ENCODE measurements at regions not wholly inside any gene's neighbourhood (a gene's known extent, or its start where the extent isn't known, plus 50 kb on each side); places are given as distances from the start of the nearest gene placed in this dataset.
"Not testable (repeated sequence)": the region's sequence is repeated elsewhere in the genome, so short reads cannot be mapped to it uniquely, and the experiment has no call there.

DNA sequence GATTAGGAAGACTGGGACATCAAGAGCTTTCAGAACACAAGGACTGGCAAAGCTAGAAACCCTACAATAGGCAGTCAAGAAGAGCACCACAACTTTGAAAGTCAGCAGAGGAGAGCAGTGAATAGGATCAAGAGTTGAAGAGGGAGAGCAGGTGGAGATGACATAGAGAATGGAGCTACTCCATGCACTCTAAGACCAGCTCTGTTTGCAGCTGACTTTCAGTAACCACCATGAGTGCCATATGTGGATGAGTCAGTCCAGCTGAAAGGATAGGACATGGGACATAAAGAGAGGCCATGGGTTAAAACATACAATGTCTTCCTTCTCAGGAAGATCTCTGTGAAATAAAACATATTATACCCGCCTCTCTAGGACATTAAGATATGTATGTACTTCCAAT, 289.1 kb upstream of the KLF4 start:
- intact Hi-C loops (cut with DNase I; ENCODE audit: low total_unique reads): loop anchor here (10.0 kb wide), 1 partner anchor 1496 kb away; no protein-coding TSS in a partner anchor
- H3K4me3 ChIP-seq: no peak overlapping the region

DNA sequence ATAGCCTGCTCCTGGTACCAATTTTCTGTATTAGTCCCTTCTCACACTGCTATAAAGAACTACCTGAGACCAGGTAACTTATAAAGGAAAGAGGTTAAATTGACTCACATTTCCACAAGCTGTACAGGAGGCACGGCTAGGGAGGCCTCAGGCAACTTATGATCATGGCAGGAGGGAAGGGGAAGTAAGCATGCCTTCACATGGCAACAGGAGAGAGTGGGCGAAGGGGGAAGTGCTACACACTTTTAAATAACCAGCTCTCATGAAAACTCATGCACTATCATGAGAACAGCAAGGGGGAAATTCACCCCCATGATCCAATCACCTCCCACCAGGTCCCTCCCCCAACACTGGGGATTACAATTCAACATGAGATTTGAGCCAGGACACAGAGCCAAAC, 284.5 kb upstream of the KLF4 start:
- H3K4me1 ChIP-seq, H3K27me3 ChIP-seq, H3K9me3 ChIP-seq, H3K4me3 ChIP-seq, DNase-seq, H3K36me3 ChIP-seq, H3K27ac ChIP-seq: not testable (repeated sequence)
- intact Hi-C loops (cut with DNase I; ENCODE audit: low total_unique reads): loop anchor here (10.0 kb wide), 1 partner anchor 1501 kb away; no protein-coding TSS in a partner anchor

More for the DNA sequence above, 289.1 kb upstream of the KLF4 start:
- TF ChIP-seq, protein P1, sequence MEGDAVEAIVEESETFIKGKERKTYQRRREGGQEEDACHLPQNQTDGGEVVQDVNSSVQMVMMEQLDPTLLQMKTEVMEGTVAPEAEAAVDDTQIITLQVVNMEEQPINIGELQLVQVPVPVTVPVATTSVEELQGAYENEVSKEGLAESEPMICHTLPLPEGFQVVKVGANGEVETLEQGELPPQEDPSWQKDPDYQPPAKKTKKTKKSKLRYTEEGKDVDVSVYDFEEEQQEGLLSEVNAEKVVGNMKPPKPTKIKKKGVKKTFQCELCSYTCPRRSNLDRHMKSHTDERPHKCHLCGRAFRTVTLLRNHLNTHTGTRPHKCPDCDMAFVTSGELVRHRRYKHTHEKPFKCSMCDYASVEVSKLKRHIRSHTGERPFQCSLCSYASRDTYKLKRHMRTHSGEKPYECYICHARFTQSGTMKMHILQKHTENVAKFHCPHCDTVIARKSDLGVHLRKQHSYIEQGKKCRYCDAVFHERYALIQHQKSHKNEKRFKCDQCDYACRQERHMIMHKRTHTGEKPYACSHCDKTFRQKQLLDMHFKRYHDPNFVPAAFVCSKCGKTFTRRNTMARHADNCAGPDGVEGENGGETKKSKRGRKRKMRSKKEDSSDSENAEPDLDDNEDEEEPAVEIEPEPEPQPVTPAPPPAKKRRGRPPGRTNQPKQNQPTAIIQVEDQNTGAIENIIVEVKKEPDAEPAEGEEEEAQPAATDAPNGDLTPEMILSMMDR (IDR thresholded peaks at IDR 0.05): no peak
- no peaks in the 10 kb centered on the region for H3K27me3 ChIP-seq
- DNase-seq: no peak
- no peaks in the 10 kb centered on the region for H3K9me3 ChIP-seq
- H3K36me3 ChIP-seq: no peaks in the 10 kb centered on the region
- no peaks in the 10 kb centered on the region for H3K4me1 ChIP-seq
- H3K27ac ChIP-seq: no peak overlapping the region

DNA sequence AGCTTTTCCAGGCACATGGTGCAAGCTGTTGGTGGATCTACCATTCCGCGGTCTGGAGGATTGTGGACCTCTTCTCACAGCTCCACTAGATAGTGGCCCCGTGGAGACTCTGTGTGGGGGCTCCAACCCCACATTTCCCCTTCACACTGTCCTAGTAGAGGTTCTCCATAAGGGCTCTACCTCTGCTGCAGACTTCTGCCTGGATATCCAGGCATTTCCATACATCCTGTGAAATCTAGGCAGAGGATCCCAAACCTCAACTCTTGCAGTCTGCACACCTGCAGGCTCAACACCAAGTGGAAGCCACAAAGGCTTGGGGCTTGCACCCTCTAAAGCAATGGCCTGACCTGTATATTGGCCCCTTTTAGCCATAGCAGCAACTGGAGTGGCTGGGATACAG, 283.4 kb upstream of the KLF4 start:
- no peaks in the 10 kb centered on the region for H3K4me1 ChIP-seq
- no peak overlapping the region for H3K27ac ChIP-seq
- no peaks in the 10 kb centered on the region for H3K27me3 ChIP-seq
- no peaks in the 10 kb centered on the region for H3K9me3 ChIP-seq
- no peak overlapping the region for H3K4me3 ChIP-seq
- TF ChIP-seq, protein P1 (IDR thresholded peaks at IDR 0.05): no peak
- no peak for DNase-seq
- no peaks in the 10 kb centered on the region for H3K36me3 ChIP-seq
- intact Hi-C loops (cut with DNase I; ENCODE audit: low total_unique reads): loop anchor here (10.0 kb wide), 1 partner anchor 1502 kb away; no protein-coding TSS in a partner anchor

GRCh38 chr9:107770716-107771115, 281.1 kb upstream of the KLF4 start:
- intact Hi-C loops (cut with DNase I; ENCODE audit: low total_unique reads): loop anchor here (10.0 kb wide), 1 partner anchor 1504 kb away; no protein-coding TSS in a partner anchor
- Histone ChIP-seq H3K4me3 (no peak overlapping the region), H3K27me3 (no peaks in the 10 kb centered on the region), H3K27ac (no peak overlapping the region), H3K36me3 (no peaks in the 10 kb centered on the region), H3K4me1 (no peaks in the 10 kb centered on the region), H3K9me3 (no peaks in the 10 kb centered on the region)
- no peak for DNase-seq
- TF ChIP-seq, protein P1 (IDR thresholded peaks at IDR 0.05): no peak

GRCh38 chr9:107768224-107768623, 278.7 kb upstream of the KLF4 start:
- no peaks in the 10 kb centered on the region for H3K27me3 ChIP-seq
- H3K4me1 ChIP-seq: no peaks in the 10 kb centered on the region
- TF ChIP-seq, protein P1 (IDR thresholded peaks at IDR 0.05): no peak
- no peaks in the 10 kb centered on the region for H3K9me3 ChIP-seq
- H3K36me3 ChIP-seq: no peaks in the 10 kb centered on the region
- intact Hi-C loops (cut with DNase I; ENCODE audit: low total_unique reads): no loop called here
- H3K4me3 ChIP-seq: no peak overlapping the region
- no peak for DNase-seq
- no peak overlapping the region for H3K27ac ChIP-seq

DNA sequence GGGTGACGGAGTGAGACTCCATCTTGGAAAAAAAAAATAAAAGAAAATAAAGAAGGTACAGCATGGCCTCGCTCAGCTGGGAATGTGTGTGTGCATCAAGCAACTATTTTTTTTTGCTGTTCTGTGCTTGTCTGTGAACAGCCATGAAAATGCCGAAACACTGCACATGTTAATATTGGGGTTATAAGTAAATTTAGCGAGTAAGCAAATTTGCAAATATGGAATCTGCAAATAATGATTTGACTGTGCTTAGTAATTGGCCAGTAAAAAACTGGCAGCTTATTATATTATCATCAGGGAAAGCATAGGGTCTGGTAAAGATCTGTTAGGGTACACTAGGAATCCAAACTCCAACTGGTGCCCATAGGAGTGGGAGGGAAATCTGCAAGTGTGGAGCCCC, 278.1 kb upstream of the KLF4 start:
- intact Hi-C loops (cut with DNase I; ENCODE audit: low total_unique reads): no loop called here
- Histone ChIP-seq H3K9me3 (no peaks in the 10 kb centered on the region), H3K36me3 (no peaks in the 10 kb centered on the region), H3K27ac (no peak overlapping the region), H3K4me1 (no peaks in the 10 kb centered on the region), H3K4me3 (no peak overlapping the region), H3K27me3 (no peaks in the 10 kb centered on the region)
- no peak for DNase-seq
- TF ChIP-seq, protein P1 (IDR thresholded peaks at IDR 0.05): no peak

GRCh38 chr9:107763469-107763868, 273.9 kb upstream of the KLF4 start:
- H3K36me3 ChIP-seq; H3K27me3 ChIP-seq; H3K27ac ChIP-seq; H3K4me1 ChIP-seq; intact Hi-C loops (cut with DNase I; ENCODE audit: low total_unique reads); H3K4me3 ChIP-seq; H3K9me3 ChIP-seq; DNase-seq: not testable (repeated sequence)
